CD4-positive, alpha-beta T cell treated with Interleukin-4 for 1 hour (primary cell): ENCODE measurements at regions not wholly inside any gene's neighbourhood (a gene's known extent, or its start where the extent isn't known, plus 50 kb on each side); places are given as distances from the start of the nearest gene placed in this dataset.
A peak's percentile ranks its signal among the peaks of the same experiment; 100 is the strongest.

Experiments used
- DNase-seq, 2 donors: peaks; one replicate each; pipeline ENCODE4 v3.0.0-alpha.2; 2020 to 2022

DNA sequence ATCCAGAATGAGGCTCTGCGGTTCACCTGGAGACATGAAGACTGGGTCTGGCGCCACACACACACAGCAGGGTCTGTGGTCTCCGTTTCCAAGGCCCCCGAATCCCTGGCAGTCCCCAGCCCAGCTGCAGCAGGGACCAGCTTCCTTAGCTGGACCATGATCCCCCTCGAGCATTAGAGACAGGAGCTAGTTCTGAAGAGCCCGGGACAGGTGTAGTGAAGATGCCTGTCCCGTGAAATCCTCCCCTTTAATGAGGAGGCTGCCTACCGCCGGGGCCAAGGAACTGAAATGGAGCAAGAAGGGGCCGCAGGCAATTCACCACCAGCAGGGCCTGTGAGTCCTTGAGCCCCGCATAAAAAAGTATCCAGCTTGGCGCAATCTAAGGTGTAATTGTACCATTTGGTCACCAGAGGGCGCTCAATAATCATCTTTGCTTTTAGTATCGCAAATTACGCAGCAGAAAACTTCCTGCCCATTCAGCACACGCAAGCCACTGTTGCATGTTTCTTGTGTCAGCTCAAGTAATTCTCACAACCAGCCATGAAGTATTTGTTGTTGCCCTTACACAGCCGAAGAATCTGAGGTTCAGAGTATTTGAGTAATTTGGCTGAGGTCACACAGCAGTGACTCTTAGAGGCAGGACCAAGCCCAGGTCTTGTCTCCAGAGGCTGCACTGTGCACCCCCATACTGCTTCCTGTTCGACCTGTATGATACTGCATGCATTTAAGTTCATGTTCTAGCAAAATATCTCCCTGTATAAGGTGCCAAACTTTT lies 54.3 kb upstream of the PPP2R5C start:
- DNase-seq: peak; percentile 79 to 88

DNA sequence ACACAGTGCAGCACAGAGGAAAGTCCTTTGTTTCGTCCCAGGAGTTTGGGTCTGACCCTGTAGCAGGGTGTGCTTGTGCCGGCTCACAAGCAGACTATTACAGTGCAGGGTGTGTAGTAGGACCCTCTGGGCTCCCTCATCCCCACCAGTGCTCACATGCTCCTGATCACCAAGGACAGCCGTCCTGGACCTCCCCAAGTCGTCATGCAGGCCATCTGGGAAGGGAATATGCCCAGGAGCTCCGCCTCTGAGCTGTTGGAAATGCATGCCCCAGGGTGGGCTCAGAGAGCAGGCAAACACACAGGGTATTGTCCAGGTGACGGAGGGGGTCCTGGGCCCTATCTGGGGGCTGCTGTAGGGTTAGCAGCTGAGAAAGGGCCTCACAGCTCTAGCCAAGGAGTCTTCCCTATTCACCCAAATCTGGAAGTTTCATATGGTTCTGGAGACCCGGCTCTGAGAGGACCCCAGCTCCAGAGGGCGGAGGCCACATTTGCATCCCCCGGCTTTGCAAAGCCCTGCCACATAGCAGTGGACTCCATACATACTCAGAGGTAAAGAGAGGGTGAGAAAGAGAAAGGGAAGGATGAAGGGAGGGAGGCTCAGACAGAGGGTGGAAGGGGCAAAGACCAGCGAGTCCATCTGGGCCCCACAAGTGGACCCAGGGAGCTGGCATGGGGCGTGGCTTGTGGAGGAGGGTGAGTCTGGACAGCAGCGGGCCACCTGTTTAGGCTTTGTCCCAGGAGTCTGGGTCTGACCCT lies 53.5 kb upstream of the PPP2R5C start:
- DNase-seq: no peak

DNA sequence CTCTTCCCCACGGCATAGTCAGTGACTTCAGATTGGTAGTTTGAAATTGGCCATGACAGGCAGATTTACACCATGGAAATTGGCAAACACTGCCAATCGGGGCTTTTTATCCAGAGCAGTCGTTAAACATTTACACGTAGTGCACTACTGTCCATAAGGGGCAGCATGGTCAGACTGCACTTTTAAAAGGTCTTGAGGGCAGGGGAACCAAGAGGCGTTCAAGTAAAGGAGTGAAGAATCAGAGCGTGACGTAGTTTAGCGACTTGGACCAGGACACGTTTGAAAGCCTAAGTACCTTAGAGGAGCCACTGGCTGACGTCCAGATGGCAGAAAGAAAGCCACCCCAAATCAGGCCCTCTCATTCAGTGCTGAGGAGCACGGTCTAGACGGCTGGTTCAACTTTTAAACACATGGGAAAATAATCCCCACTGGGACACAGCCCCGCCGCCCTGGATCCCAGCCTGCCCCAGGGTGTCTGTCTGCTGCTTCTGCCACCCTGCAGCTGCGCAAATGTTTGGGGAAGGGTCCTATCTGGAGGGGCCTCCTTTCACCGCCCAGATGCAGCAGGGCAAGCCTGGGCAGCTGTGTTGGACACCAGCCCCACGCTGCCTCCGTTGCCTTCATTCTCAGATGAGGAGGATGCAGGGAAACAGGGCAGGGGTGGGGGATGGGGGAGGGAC lies 52.5 kb upstream of the PPP2R5C start:
- DNase-seq: no peak

DNA sequence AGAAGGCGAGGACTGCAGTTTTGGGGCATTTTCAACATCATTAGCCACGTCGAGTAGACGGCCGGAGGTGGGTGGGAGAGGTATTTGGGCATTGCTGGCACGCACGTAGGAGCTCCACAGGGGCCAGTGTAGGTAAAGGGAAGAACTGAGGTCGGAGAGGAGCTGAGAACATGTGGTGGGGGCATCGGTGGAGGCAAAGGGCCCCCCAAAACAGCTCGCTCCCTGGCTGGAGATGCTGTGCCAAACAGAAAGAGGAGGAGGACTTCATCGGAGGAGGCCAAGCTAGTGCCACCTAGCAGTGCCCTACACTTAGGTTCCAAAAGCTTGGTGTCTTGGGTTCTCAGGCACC lies 52.0 kb upstream of the PPP2R5C start:
- DNase-seq: no peak

DNA sequence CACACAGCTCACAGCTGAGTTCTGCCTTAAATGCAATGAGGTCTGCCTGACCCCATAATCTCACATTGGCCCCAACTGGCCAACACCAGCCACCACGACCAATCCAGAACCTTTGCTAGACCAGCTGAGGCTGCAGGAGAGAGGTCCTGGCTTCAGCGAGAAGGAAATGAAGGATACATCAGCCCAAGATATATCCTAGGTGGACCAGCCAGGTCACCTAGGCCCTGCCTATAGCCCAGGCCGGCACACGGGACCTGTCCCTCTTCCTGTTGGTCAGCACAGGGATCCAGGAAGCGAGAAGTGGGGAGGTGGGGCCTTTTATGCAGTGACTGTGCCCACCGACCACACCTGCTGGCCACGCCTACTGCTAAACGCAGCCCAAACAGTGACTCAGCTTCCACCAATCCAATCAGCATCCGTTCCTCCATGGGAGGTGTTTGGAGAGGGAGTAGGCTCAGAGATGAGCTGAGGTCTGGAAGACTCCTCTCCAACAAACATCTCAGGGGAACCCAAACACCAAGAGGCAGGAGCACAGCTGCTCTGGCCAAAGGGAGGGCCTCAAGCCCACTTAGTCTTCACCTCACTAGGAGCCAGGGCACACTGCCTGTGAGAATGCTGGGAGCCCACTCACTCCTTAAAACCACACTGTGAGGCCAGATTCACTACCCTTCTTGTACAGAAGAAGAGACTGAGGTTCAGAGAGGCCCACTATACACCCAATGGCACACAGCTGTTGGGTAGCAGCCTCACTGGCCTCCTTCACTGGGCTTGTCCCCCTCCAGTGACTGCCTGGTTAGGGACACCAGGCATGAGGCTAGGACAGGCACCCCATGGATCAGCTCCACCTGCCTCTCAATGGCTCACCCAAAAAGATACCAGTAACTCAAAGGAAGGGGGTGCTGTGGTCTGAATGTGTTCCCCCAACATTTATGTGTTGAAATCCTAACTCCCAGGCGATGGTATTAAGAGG lies 51.3 kb upstream of the PPP2R5C start:
- DNase-seq: no peak

DNA sequence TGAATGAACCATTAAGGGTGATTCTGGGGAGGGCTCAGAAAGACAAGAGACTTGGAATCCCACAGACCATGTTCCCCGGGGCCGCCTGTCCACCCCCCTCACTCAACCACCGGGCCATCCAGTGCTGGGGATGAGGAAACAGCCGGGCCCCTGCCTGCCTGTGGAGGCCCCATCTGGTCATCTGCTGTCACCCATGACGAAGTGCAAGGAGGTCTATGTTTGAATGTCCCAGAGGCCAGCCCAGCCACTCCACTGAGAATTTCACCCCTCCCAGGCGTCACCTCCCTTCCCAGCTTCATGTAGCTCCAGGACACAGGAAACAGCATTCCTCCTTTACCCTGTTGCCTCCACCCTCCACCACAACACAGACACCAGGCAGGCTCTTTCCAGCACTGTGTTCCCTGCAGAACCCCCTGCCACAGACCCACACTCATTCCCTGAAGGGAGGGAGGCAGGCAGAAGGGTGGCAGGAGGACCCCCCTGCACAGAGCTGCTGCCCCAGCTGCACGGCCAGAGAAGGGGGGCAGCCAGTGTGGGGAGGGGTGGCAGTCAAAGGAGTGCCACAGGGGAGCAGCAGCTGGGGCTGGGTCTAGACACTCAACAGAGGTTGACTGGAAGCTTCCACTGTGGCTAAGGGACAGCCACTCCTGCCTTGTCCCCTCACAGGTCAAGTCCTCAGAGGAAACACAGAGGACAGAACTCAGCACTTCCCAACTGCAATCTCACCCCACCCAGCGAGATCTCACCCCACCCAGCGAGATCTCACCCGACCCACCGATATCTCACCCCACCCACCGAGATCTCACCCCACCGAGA lies 50.3 kb upstream of the PPP2R5C start:
- peak; percentile 45 to 54 for DNase-seq
